GM19467 (cell line): ENCODE measurements at regions not wholly inside any gene's neighbourhood (a gene's known extent, or its start where the extent isn't known, plus 50 kb on each side); places are given as distances from the start of the nearest gene placed in this dataset.

Experiments
- ATAC-seq: cut with Tn5 transposase; IDR thresholded peaks from one replicate; pipeline ENCODE4 v1.9.1; 2021; ENCODE audit warnings: mild to moderate bottlenecking, moderate library complexity; ENCODE audit not compliant: unreplicated experiment

GRCh38 chr11:97973352-97973857, 1047.3 kb upstream of the CNTN5 start:
- ATAC-seq = no peak

DNA sequence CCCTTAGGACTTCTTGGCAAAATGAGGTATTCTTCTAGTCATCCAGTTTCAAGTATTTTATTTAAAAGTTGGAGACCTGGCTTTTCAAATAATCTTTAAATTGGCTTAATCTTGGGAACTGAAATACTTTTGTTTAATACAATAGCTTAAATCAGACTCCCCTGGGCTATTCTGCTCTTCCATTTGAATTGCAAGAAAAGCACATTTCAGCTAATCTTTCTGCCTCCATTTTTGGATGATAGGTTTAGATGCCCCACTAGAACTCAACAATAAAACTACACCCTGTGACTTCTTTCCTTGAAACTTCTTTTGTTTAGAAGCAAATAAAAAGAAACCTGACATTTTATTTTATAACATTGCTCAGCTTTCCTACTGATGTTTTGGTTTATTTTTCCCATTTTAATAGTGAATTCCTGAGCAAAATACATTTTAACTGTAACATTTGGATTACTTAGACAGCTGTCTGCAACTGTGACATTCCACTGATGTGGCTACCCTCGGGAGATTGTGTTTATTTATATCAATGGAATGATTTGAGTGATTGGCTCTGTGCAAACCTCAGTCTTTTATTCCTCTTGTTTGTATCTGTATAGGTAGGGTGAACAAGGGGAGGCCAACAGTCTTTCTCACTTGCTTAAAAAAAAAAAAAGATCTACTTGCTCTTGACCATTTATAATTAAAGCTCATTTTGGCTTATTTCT, 1045.8 kb upstream of the CNTN5 start:
- ATAC-seq = no peak

DNA sequence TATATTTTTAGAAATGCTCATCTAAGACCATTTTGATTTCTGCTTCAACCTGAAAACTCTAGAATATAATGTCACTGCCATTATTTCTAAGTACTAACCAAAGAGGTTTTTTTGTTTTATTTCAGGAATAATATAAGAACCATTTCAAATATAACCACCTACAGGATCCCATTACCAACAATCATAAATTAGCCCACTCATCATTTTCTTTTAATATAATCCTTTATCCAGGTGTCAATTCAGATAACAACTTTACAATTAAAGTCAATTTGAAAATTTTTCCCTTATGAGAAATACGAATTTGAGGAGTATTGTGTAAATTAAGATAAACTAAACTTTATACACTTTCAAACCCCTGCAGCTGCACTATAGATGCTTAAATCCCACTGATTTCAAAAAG, 1043.0 kb upstream of the CNTN5 start:
- no peak for ATAC-seq

- ATAC-seq = no peak
Measured at GRCh38 chr11:97979741-97980140, 1041.0 kb upstream of the CNTN5 start.

- no peak for ATAC-seq
Measured at GRCh38 chr11:97982512-97982911, 1038.2 kb upstream of the CNTN5 start.

GRCh38 chr11:97989121-97989520, 1031.6 kb upstream of the CNTN5 start:
- ATAC-seq = no peak

DNA sequence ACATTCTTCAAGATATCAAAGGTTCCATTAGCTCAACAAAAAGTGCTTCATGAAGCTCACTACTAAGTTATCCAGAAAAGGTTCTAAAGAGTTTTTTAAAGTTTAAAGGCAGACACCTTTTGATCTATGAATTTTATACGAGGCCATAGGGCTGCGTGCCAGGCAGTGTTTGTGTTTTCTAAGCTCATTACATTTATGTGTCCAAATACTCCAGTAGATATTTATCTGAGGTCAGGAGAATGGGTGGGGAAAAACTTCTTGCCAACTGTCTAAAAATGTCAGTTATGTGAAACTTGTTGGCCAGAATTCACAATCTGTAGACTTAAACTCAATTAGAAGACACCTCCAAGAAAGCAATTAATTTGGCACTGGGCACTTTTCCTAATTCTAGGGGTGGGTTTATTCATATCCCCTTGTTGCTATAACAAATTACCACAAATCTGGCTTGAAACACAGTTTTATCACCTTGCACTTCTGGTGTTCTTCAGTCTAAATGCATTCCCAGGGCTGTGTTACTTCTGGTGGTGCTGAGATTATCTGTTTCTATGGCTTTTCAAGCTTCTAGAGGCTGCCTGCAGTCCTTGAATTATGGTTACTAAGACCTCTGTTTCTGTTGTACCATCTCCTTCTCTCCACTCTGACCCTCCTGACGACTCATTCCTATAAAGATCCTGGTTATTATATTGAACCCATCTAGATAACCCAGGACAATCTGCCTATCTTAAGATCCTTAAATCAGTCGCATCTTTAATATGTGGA, 1030.4 kb upstream of the CNTN5 start:
- ATAC-seq = no peak

DNA sequence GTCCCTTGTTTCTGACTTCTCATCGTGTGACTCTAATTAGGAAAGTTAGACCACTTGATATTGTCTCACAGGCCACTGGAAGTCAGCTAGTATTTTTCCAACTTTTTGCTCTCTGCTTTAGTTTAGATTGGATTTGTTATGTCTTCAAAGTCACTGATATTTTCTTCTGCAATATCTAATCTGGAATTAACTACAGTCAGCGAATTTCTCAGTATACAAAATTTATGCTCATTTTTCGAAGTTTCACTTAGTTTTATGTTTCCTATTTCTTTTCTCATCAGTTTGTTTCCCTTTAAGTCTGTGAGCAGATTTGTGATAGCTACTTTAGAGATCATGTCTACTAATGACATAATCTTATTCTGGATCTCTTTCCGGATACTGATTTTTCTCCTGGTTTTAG, 1027.2 kb upstream of the CNTN5 start:
- ATAC-seq = no peak

- no peak for ATAC-seq
Measured at GRCh38 chr11:97995874-97996273, 1024.9 kb upstream of the CNTN5 start.

DNA sequence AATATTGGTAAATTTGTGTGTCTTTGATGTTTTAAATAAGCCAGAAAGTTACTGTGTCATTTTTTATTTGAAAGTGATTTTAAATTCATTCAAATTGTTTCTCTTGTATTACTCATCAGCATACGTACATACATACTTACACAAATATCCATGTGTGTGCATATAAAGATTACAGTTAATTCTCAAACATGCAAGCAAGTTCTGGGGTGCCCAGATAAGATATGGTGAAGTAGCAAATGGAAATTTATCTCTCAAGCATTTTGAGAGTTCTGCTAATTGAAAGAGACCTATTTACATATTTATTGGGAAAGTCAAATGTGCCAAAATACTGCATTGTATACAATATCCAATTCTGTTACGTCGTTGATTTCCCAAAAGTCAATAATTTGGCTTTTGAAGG, 1024.0 kb upstream of the CNTN5 start:
- no peak for ATAC-seq

DNA sequence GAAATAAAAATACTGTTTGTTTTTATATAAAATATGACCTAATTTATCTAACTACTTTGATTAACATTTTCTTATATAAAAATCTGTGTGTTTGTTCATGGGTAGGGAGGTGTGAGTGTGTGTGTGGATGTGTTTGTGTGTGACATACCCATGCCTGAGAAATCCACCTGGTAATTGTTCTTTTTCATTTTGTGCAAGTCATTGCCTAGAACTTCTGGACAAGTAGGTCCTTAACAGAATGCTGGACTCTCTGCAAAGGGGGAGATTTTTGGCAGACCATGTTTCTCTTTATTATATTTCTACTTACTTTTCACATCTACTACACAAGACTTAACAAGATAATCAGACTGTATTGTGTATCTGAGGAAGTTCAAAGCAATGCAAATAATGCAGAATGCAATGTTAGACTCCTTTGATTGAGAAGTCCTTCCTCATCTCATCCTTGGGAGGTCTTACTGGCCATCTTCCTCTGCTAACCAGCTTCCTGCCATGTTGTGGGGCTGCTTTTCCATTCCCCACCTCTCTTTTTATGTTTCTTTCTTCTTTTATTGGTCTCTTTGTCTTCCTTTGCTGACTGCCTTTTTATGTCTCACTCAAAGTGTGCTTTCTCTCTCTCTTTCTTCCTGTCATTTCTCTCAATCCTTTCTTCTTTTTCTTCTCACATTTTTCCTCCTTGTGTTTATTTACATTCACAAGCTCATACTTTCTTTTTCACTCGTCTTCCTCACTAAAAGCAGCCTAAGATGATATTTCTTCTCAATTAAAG, 1017.0 kb upstream of the CNTN5 start:
- no peak for ATAC-seq

DNA sequence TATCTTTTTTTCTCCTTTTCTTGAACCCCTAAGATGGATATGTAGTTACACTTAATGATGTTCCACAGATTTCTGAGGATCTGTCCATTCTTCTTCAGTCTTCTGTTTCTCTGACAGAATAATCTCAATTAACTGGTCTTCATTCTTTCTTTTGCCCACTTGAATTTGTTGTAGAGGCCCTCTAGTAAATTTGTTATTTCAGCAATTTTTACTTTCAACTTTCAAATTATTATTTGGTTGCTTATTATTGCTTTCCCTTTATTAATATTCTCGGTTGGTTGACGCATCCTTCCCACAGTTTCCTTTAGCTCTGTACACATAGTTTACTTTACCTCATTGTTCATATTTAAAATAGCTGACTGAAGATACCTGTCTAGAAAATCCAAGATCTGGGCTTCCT, 1013.7 kb upstream of the CNTN5 start:
- no peak for ATAC-seq

DNA sequence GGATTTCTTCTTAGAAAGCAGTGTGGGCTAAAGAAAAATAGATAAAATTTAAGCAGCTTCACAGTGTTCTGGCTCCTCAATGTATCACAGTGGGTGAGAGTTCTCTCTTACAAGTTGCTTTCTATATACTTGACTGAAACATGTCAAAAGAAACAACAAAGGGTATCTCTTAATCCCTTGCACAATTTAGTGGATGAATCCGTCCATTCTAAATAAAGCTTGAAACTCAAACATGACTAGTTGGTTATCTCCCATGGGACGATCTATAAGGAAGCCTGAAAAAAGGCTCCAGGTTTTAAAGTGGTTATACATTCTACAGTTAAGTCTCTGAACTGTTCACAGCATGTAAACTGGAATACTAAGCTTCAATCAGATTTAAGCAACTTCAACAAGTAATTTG, 993.1 kb upstream of the CNTN5 start:
- no peak for ATAC-seq

GRCh38 chr11:98029832-98030231, 990.9 kb upstream of the CNTN5 start:
- ATAC-seq = no peak

- ATAC-seq = no peak
Measured at GRCh38 chr11:98036810-98037209, 983.9 kb upstream of the CNTN5 start.

- no peak for ATAC-seq
Measured at GRCh38 chr11:98040061-98040808, 980.5 kb upstream of the CNTN5 start.

GRCh38 chr11:98047647-98048046, 973.1 kb upstream of the CNTN5 start:
- no peak for ATAC-seq

DNA sequence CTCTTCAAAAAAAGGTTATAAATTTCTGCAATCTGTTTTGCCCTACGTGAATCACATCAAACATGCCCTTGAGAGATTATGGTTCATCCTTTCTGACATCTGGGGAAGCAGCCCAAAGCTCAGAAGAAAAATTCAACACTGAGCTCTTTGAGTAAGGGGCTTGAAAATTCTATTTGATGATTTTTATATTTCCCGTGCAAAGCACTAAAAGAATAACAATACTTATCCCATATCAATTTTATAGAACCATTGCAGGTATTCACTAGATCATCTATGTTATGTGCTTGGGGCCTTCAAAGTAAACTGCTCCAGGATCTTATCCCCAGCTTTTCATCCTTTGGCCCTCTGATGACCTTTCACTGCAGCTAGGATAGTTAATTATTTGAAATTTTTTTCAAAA, 966.9 kb upstream of the CNTN5 start:
- no peak for ATAC-seq

DNA sequence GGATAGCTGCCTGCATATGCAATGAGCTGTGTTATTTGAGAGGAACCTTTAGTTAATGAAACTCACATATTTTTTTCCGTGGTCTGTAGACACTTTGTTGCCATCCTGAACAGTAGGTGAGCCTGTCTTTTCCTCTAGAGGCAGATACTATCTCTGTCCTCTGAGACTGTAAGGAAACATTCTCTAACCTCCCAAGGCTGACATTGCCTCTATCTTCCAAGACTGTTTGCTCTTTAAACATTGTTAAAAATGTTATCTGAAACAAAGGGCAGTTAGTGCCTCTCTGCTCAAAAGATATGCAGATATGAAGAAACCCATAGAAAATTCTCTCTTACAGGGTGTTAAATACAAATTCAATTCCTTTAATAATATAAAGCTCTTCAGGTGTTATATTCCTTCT, 963.8 kb upstream of the CNTN5 start:
- no peak for ATAC-seq

DNA sequence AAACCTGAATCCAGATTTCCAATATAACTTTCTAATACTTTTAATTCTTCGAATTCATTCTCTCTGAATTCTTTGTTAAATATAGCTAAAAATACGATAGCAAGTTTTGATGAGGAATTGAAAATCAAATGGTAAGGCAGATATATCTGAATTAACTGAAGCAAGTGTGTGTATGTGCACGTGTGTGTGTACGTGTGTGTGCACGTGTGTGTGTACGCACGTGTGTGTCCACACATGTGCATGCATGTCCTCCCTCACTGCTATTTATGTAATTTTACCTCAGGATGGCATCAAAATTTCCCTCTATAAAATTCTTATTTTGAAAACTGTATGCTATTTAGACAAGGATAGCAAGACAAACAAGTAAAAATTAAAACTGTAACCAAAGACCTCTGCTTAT, 961.3 kb upstream of the CNTN5 start:
- ATAC-seq = no peak

GRCh38 chr11:98060759-98061158, 960.0 kb upstream of the CNTN5 start:
- no peak for ATAC-seq
